Smooth muscle cell (in vitro differentiated cells): ENCODE measurements at regions not wholly inside any gene's neighbourhood (a gene's known extent, or its start where the extent isn't known, plus 50 kb on each side); places are given as distances from the start of the nearest gene placed in this dataset.

ENCODE experiments used
- DNase-seq: peaks from one replicate; lab custom pipeline; 2025; ENCODE audit not compliant: unreplicated experiment; lab: John Stamatoyannopoulos, UW
- H2AFZ ChIP-seq: fragments of 200-600 bp; sonication (generic); 2 replicates; pipeline ENCODE4 v1.6.0; 2016; ENCODE audit warnings: antibody characterized with exemption, low read depth, mild to moderate bottlenecking
- H3F3A ChIP-seq: fragments of 200-600 bp; sonication (generic); 2 replicates; pipeline ENCODE4 v1.6.0; 2017; ENCODE audit warnings: antibody characterized with exemption, low read depth
- H3K27ac ChIP-seq: fragments of 200-600 bp; sonication (generic); 2 replicates; pipeline ENCODE4 v1.5.1; 2016; ENCODE audit warnings: low read depth, mild to moderate bottlenecking
- H3K27me3 ChIP-seq: fragments of 200-600 bp; sonication (generic); 2 replicates; pipeline ENCODE4 v1.6.1; 2016; ENCODE audit warnings: low read depth, mild to moderate bottlenecking
- H3K36me3 ChIP-seq: fragments of 200-600 bp; sonication (generic); 2 replicates; pipeline ENCODE4 v1.5.1; 2016; ENCODE audit warnings: low read depth
- H3K4me1 ChIP-seq: fragments of 200-600 bp; sonication (generic); 2 replicates; pipeline ENCODE4 v1.5.1; 2016; ENCODE audit warnings: low read depth
- H3K4me2 ChIP-seq: fragments of 200-600 bp; sonication (generic); 2 replicates; pipeline ENCODE4 v1.6.0; 2016; ENCODE audit warnings: mild to moderate bottlenecking
- H3K4me3 ChIP-seq: fragments of 200-600 bp; sonication (generic); 2 replicates; pipeline ENCODE4 v1.5.1; 2016; ENCODE audit warnings: mild to moderate bottlenecking
- H3K79me2 ChIP-seq: fragments of 200-600 bp; sonication (generic); 2 replicates; pipeline ENCODE4 v1.6.0; 2016; ENCODE audit warnings: low read depth, mild to moderate bottlenecking
- H3K9ac ChIP-seq: fragments of 200-600 bp; sonication (generic); 2 replicates; pipeline ENCODE4 v1.6.0; 2016; ENCODE audit warnings: low read depth
- H3K9me3 ChIP-seq: fragments of 200-600 bp; sonication (generic); replicated peaks from 2 replicates; pipeline ENCODE4 v1.5.1; 2016; ENCODE audit warnings: low read depth
- H4K20me1 ChIP-seq: fragments of 200-600 bp; sonication (generic); 2 replicates; pipeline ENCODE4 v1.6.0; 2016; ENCODE audit warnings: low read depth
- CTCF ChIP-seq: fragments of 200-600 bp; sonication (generic); IDR thresholded peaks from 2 replicates; pipeline ENCODE4 v1.5.1; 2017; ENCODE audit warnings: borderline replicate concordance, mild to moderate bottlenecking, antibody characterized with exemption; ENCODE audit not compliant: insufficient read depth, poor library complexity, severe bottlenecking
- WGBS: methylation state at CpG from one replicate; pipeline ENCODE4 v1.1.7; 2016; ENCODE audit warnings: low lambda C conversion rate; 5-methylcytosine and 5-hydroxymethylcytosine counted together

GRCh38 chr22:44407171-44407986, 90.7 kb downstream of the RTL6 start:
- no peak overlapping the region for H2AFZ ChIP-seq
- WGBS: 83% methylated on average over 23 of the region's 23 CpGs
- H3K36me3 ChIP-seq: no peaks in the 10 kb centered on the region
- peaks cover 6% of the 10 kb centered on the region for H3K4me1 ChIP-seq
- H3K4me3 ChIP-seq: no peak overlapping the region
- H3K79me2 ChIP-seq: no peaks in the 10 kb centered on the region
- no peaks in the 10 kb centered on the region for H3K27me3 ChIP-seq
- H3K9ac ChIP-seq: no peak overlapping the region
- DNase-seq: no peak
- TF ChIP-seq CTCF: no peak
- no peaks in the 10 kb centered on the region for H3F3A ChIP-seq
- no peaks in the 10 kb centered on the region for H3K9me3 ChIP-seq
- H4K20me1 ChIP-seq: no peaks in the 10 kb centered on the region
- no peak overlapping the region for H3K27ac ChIP-seq
- H3K4me2 ChIP-seq: no peak overlapping the region

GRCh38 chr22:44406341-44407170, 91.5 kb downstream of the RTL6 start:
- Histone ChIP-seq H3K36me3 (no peaks in the 10 kb centered on the region), H3K4me3 (no peak overlapping the region), H3K27ac (no peak overlapping the region), H3F3A (no peaks in the 10 kb centered on the region), H3K4me1 (no peaks in the 10 kb centered on the region), H2AFZ (no peak overlapping the region), H4K20me1 (no peaks in the 10 kb centered on the region), H3K27me3 (no peaks in the 10 kb centered on the region), H3K4me2 (no peak overlapping the region), H3K9ac (no peak overlapping the region), H3K79me2 (no peaks in the 10 kb centered on the region), H3K9me3 (no peaks in the 10 kb centered on the region)
- 75% methylated on average over 13 of the region's 13 CpGs for WGBS
- no peak for TF ChIP-seq CTCF
- no peak for DNase-seq

DNA sequence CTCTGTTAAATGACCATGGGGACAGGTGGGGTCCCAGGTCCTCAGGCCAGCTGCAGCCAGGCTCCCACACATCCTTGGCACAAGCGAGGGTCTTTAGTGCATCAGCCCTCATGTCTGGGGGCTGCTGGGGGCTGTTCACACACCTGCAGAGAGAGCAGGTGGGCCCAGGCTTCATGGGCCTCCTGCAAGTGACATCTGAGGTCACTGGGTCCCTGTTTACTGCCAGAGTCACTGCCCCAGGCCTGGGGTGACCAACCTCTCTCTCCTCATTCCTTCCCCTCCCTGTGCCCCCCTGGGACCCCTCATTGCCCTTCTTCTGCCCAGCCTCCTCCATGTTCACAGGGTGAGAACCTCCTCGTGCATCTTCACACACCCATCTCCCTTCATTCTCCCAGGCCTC, 92.4 kb downstream of the RTL6 start:
- no peak for DNase-seq
- Histone ChIP-seq H3K36me3 (no peaks in the 10 kb centered on the region), H3K4me3 (no peak overlapping the region), H3F3A (no peaks in the 10 kb centered on the region), H3K4me2 (no peak overlapping the region), H3K9ac (no peak overlapping the region), H3K79me2 (no peaks in the 10 kb centered on the region), H3K27ac (no peak overlapping the region), H3K27me3 (no peaks in the 10 kb centered on the region), H2AFZ (no peak overlapping the region), H3K4me1 (no peaks in the 10 kb centered on the region), H3K9me3 (no peaks in the 10 kb centered on the region), H4K20me1 (no peaks in the 10 kb centered on the region)
- TF ChIP-seq CTCF: no peak
- WGBS: 87% methylated on average over 2 of the region's 2 CpGs
